ENCODE measurements at regions not wholly inside any gene's neighbourhood (a gene's known extent, or its start where the extent isn't known, plus 50 kb on each side); places are given as distances from the start of the nearest gene placed in this dataset.

GRCh38 chr1:55334160-55334559 lies 119.0 kb upstream of the USP24 start:
- DNase-seq (ENCODE audit: low read depth) = no peak

GRCh38 chr1:55333461-55333860 lies 118.3 kb upstream of the USP24 start:
- no peak for TF ChIP-seq CTCF (IDR thresholded peaks at IDR 0.05; ENCODE audit: insufficient read depth, low read depth, low read length, missing control alignments)
- no peak for DNase-seq (ENCODE audit: low read depth)
- H3K4me3 ChIP-seq (ENCODE audit: low read depth, low read length) = no peak overlapping the region

More at GRCh38 chr1:55334160-55334559, 119.0 kb upstream of the USP24 start:
- TF ChIP-seq CTCF (IDR thresholded peaks at IDR 0.05; ENCODE audit: insufficient read depth, low read depth, low read length, missing control alignments) = no peak
- no peak overlapping the region for H3K4me3 ChIP-seq (ENCODE audit: low read depth, low read length)

GRCh38 chr1:55331351-55331750 lies 116.2 kb upstream of the USP24 start:
- DNase-seq (ENCODE audit: low read depth) = no peak
- TF ChIP-seq CTCF (IDR thresholded peaks at IDR 0.05; ENCODE audit: insufficient read depth, low read depth, low read length, missing control alignments) = no peak
- H3K4me3 ChIP-seq (ENCODE audit: low read depth, low read length) = no peak overlapping the region

GRCh38 chr1:55329808-55330432 lies 114.8 kb upstream of the USP24 start:
- no peak for DNase-seq (ENCODE audit: low read depth)
- no peak for TF ChIP-seq CTCF (IDR thresholded peaks at IDR 0.05; ENCODE audit: insufficient read depth, low read depth, low read length, missing control alignments)
- H3K4me3 ChIP-seq (ENCODE audit: low read depth, low read length) = no peak overlapping the region

GRCh38 chr1:55329091-55329490 lies 113.9 kb upstream of the USP24 start:
- no peak for DNase-seq (ENCODE audit: low read depth)
- no peak overlapping the region for H3K4me3 ChIP-seq (ENCODE audit: low read depth, low read length)
- no peak for TF ChIP-seq CTCF (IDR thresholded peaks at IDR 0.05; ENCODE audit: insufficient read depth, low read depth, low read length, missing control alignments)

GRCh38 chr1:55326496-55327243 lies 111.5 kb upstream of the USP24 start:
- DNase-seq (ENCODE audit: low read depth) = no peak
- no peak overlapping the region for H3K4me3 ChIP-seq (ENCODE audit: low read depth, low read length)
- TF ChIP-seq CTCF (IDR thresholded peaks at IDR 0.05; ENCODE audit: insufficient read depth, low read depth, low read length, missing control alignments) = no peak
